NCI-H1048 (cell line): ENCODE measurements at regions not wholly inside any gene's neighbourhood (a gene's known extent, or its start where the extent isn't known, plus 50 kb on each side); places are given as distances from the start of the nearest gene placed in this dataset.
"Not testable (repeated sequence)": the region's sequence is repeated elsewhere in the genome, so short reads cannot be mapped to it uniquely, and the experiment has no call there.

Experiments
- DNase-seq: peaks from one replicate; lab custom pipeline; 2025; lab: John Stamatoyannopoulos, UW

DNA sequence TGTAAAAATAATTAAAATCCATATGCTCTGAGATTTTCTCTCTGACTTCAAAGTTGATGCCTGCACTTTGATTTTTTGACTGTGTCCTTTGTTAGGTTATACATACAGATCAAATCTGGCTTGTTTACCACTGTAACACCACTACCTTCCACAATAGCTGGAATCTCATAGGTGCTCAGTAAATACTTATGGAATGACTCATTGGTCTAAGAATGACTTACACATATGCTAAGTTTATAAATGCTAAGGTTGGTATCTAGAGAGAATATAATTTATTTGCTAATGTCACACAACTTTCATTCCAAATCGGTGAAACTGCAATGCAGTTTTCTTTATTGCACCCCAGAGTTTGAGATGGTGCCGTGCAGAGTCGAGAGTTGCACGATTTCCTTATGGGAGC, 578.5 kb downstream of the SH2D4B start:
- no peak for DNase-seq

DNA sequence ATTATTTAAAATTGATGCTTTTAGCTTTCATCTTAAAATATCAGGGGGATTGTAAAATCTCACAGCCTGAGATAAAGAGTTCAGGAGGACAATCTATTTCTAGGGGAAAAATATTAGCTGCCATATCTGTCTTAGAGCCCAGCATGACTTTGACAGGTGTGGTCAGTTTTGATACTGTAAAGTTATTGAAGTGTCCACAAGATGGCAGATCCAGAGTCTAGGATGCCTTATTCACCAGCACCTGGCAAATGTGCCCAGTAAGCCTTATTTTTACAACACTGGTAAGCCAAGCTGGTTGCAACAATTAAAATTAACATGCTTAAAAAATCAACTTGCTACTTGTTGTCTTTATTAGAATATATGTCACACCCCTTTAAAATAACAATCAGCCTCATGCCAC, 579.3 kb downstream of the SH2D4B start:
- DNase-seq: no peak

DNA sequence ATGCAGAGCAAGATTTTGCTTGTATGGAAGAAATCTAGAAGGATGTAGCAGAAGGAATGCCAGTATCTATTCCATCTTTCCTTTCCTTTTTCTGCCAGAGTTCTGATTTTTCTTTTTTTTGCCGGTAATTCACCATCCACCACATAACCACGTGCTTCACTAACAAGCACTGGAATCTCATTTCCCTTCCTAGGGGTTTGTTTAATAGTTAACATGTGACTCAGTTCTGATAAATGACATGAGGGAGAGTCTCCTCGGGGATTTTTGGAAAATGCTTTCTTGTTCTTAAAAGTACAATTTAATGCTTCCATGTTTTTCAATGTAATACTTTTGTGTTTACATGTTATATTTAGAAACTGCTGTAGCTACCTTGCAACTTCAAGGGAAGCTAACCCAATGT, 590.2 kb downstream of the SH2D4B start:
- no peak for DNase-seq

DNA sequence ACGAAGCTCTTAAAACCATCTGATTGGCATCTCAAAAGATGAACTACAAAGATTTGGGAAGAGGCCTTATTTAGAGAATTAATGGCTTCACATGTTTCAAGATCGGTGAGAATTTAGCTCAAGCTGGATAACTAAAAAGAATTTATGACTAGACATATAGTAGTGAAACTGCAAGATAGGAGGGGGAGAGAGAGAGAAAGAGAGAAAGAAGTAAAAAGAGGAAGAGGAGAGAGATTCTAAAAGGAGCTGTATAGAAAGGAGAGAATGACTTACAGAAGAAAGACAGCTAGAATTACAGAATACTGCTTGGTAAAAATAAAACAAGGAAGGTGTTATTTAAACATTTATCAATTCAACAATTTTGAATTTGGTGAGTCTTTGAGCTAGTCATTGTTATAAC, 592.3 kb downstream of the SH2D4B start:
- no peak for DNase-seq

DNA sequence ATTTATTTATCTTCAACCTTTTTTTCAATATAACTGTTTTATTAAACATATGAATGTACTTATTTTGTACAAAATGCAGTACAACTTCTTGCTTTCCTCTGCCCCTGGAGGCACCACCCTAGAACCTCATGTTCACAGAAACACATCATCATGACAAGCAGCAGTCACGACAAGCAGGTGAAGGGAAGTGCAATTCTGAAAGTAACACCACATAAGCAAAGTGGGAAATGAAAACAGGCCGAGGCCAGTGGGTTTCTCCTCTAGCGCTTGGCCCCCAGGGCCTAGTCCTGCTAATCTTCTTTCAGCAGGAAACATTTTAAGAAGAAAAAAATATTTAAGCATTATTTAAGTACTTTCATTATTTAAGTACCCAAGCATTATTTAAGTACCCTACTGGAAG, 598.1 kb downstream of the SH2D4B start:
- DNase-seq: no peak

DNA sequence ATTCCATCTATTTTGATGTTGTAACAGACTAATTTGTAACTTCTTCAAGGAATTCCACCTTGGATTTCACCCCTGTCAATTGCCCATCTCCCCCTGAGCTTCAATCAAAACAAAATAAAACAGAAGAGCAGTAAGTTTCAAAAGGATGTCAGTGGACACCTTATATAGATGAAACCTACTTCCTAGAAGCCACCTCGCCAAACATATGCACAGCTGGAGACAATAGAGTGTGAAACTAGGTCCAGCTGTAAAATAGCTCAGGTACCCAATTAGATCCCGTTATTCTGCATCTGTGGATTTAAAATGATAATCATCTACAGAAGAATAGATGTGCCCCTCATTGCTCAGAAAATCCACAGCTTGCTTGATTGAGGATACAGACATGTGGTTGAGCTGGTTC, 598.6 kb downstream of the SH2D4B start:
- no peak for DNase-seq

DNA sequence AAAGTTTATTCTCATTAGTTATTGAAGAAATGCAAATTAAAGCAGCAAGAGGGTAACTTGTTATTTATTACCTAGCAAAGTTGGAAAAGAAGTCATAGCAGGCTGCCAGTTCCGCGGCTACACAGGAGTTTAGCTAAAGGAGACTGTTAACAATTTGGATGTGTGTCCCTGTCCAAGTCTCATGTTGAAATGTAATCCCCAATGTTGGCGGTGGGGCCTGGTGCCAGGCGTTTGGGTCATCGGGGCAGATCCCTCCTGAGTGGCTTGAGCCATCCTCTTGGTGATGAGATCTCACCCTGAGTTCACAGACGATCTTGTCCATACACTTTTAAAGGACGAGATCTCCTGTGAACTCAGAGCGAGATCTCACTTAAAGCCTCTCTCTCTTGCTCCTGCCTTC, 608.3 kb downstream of the SH2D4B start:
- no peak for DNase-seq

DNA sequence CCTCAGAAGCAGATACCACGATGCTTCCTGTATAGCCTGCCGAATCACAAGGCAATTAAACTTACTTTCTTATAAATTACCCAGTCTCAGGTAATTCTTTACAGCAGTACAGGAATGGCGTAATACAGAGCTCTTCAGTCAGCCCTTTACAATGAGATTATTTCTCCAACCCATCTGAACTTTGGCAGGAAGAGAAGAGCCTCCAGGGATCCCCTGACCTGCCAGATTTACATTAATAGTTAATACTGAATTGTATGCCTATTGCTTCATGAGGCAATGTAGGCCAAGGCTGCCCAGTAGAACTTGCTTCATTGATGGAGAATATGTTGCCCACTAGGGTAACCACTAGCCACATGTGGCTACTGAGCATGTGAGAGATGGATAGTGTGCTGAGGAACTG, 608.7 kb downstream of the SH2D4B start:
- no peak for DNase-seq

DNA sequence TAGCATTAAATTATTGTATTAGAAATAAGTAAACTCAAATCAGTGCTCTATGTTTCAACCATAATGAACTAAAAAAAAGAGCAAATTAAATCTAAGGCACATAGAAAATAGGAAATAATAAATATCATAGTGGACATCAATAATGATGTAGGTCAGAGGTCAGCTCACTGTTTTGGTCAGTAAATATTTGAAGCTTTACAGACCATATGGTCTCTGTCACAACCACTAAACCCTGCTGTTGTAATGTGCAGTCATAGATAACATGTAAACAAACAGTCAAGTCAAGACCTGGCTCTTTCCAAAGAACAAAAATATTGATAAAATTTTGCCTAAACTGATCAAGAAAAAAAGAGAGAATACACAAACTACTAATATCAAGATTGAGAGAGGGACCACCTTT, 615.0 kb downstream of the SH2D4B start:
- no peak for DNase-seq

DNA sequence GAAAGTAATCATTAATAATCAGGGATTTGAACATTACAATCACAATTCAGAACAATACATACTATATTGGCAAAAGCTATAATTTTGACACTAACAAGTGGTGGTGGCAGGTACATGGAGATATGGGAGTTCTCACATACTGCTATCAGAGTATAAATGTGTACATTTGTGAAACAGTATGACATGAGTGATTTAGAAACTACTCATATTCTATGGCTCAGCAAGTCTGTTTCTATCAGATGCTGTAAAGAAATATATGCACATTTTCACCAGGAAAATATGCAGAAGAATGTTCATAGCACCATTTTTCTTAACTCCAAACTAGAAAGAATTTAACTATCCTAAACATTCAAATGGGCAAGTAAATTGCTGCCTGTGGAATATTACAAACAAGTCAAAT, 620.0 kb downstream of the SH2D4B start:
- DNase-seq: no peak

DNA sequence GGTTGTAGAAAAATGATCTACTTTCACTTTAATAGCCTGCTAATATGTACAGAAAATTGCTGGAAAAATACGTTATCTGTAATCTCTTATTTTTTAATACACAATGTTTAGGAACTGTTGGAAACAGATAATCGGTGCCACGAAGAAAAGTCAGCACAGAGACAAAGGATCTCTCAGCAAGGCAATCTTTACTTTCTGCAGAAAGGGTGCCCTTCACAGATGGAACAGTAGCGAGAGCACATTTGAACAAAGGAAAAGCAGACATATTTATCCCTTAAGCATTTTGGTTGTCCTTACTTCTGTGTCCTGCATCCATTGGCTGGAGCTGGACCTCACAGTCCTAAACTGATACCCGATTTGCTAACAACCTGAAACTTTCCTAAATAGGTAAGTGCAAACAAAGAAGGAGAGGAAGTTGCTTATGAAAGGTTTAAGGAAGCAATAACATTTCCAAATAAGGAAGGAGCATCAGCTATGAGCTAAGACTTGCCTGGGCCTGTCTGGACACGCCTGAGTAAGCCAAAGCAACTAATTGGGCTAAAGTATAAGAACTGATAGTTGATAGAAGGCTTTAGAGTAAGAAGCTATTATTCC, 640.0 kb downstream of the SH2D4B start:
- DNase-seq: no peak

DNA sequence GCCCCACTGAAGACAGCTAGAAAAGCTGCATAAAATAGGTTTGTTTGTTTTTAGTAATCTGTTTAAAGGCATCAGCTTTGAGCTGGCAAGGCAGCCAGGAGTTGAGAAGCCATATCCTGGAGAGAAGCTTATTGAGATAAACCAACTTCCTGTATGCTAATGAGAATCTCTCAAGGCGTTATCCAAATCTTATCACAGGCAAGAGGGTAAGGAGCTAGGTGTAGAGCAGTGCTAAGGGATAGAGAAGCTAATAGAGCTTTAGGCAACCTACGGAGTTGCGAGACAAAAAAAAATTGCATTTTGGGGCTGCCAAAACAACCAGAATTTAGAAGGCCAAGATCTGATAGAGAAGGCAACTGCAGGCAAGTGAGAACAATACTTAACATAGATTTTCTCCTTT, 641.6 kb downstream of the SH2D4B start:
- no peak for DNase-seq

DNA sequence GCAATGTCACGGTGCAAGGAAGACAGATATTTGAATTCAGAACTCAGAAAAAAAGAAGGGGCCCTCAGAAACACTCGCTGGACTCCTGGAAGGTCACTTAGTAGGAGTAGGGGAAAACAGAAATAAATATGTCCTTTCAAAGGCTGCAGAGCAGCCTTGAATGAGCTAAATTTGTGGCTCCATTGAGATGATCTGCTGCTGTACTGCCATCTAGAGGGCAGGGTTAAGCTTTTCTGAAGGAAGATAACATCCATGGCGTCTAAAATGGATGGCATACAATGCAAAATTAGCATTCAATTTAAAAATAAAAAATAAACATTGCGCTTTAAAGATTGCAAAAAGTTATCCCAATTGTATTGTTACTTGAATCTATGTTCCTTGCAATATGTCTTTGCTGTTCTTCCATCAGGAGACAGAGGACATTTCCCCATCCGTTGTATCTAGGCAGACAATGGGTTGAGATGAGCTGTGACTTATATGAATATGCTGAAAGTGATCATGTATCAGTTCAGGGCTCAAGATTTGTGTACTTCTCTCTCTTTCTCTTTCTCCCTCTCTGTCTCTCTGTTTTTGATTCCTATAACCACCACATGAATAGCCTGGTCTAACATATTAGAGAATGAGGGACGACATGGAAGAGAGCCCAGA, 642.2 kb downstream of the SH2D4B start:
- no peak for DNase-seq

DNA sequence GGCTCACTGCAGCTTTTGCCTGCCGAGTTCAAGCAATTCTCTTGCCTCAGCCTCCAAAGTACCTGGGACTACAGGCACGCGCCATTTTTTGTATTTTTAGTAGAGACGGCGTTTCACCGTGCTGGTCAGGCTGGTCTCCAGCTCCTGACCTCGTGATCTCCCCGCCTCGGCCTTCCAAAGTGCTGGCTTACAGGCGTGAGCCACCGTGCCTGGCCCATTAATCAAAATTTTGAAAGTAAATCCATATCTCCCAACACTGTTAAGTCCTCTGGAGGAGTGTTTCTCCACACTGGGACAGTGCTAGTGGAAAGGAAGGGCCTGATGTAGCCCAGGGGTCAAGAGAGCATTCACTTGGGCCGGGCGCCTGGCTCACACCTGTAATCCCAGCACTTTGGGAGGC, 644.6 kb downstream of the SH2D4B start:
- DNase-seq: no peak

DNA sequence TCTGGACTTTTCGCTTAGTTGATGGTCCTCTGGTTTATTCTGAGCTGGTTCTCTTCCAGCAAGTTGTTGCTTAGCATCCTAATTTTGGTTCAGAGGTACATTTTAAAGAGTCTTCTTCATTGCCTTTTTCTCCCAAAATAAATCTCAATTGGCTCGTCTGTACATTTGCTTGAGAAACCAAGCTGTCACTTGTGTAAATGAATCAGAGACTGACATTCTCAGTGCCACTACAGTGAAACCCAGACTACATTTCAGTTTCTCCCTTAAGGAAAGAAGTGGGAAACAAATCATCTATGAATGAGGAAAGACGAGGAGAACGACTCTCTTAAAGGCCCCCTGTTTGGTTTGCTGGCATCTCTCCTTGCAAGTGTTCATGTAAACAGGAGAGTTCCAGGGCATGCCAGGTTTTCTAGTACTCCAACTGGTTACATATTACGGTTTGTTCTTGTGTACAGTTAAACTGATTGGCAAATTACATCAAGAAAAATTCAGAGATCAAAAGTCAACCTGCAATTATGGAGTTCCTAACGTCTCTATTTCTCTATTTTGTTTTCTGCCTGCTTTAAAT, 654.6 kb downstream of the SH2D4B start:
- no peak for DNase-seq

DNA sequence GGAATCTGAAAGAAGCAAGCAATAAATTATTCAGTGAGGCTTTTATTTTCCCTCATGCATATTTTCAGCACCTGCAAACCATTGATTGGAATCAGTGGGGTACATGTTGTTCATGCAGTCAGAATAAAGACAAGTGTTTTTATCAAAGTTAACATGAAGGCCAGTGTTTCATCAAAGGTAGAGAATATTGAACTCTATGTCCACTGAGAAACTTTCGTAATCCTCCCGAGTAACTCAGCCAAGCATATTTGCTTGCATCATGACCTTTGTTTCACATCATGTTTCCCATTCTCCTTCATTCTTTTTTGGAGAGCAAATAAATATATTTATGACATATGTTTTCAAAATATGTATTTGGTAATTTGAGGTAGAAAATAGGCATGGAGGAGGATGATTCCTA, 663.1 kb downstream of the SH2D4B start:
- no peak for DNase-seq

DNA sequence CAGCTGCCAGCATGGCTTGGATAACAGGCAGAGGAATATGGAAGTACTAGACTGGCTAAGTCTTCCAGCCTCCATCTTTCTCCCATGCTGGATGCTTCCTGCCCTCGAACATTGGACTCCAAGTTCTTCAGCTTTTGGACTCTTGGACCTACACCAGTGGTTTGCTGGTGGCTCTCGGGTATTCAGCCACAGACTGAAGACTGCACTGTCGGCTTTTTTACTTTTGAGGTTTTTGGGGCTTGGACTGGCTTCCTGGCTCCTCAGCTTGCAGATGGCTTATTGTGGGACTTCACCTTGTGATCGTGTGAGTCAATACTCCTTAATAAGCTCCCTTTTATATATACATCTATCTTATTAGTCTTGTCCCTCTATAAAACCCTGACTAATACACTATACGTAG, 667.6 kb upstream of the NRG3 start:
- not testable (repeated sequence) for DNase-seq

DNA sequence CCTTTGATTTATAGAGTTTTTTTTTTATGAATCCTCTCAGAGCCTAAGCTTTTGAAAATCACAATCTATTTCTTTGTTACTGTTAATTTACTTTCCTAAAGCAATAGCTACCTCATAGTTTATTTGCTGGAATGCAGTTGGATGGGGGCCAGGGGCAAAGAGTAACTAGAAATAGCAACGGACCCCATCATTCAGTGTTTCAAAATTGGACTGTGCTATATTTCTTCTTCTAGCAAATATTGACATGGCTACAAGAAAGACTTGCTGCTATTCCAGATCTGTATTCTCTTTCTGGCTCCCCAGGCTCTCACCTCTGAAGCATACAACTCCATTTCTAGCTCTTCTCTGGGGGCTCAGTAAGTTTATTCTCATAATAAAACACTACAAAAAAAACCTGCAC, 661.6 kb upstream of the NRG3 start:
- DNase-seq: no peak

DNA sequence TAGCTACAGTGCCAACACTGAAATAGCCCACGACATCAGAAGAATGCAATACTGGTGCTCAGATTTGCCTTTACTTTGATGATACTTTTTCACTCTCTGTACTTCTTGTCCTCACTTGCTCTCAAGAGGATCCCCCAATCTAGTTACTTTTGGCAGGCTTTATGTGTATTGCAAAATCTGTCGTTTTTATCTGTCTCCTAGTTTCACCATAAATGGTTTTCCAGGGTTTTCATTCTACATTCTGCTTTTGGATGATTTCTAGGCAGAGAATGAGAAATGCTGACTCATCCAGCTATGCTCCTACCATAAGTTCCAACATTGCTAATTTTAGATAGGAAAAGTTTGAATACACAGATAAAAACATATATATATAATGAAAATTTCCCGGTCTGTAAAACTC, 659.5 kb upstream of the NRG3 start:
- DNase-seq: no peak

DNA sequence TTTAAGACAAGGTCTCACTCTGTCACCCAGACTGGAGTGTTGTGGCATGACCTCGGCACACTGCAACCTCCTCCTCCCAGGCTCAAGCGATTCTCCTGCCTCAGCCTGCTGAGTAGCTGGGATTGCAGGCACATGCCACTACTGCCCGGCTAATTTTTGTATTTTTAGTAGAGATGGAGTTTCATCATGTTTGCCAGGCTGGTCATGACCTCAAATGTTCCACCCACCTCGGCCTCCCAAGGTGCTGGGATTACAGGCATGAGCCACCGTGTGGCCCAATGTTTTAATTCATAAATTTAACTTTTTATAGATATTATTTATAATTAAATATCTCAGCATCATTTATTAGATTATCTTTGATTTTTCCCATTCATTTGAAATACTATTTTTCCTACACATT, 658.0 kb upstream of the NRG3 start:
- no peak for DNase-seq

DNA sequence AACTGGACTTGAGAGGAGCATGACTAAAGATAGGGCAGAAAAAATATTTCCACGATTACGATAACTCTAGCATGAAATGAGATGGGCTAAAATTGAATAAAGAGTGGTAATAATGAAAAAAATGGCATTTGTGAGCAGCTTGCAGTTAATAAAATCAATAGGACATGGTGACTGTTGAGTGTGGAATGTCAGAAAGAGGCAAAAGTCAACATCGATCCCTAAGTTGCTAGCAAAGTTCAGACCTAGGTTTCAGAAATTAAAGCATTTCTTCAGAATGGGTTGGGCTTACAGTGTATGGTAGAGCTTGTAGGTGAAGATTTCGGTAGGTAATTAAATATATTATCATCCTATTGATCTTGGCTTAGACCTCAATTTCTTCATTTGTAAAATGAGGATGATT, 656.7 kb upstream of the NRG3 start:
- no peak for DNase-seq

DNA sequence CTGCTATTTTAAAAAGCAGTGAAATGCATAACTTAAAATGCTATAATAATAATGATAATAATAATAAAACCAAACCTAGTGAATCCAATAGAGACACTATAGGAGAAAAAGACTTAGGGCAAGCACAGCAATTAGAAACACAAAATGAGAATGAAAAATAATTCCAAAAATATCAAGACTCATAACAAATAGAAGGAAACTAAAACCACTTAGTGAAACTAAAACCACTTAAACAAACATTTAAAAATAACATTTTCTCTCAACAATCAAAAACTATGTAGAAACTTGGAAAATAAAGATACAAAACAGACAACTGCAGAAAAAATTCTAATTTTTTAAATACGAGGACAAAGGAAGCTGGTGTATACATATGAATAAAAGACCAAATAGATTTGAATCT, 655.2 kb upstream of the NRG3 start:
- DNase-seq: no peak

DNA sequence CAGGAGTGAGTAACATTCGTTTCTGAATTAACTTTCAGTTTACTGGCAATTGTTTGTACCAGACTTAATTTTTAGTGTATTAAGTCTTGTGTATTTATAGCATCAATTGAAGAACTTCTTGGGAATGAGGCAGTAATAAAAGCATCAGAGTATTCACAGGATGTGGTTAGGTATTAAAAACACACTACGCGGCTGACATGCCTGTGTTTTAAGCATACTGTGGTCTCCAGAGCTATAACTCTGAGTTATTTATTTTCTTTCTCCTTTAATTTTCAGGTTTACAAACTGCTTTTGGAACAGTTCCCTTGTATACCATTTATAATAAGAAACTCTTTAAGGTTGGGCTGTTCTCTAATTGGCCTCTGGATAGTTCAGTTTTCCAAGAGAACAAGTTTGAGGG, 626.1 kb upstream of the NRG3 start:
- DNase-seq: no peak

DNA sequence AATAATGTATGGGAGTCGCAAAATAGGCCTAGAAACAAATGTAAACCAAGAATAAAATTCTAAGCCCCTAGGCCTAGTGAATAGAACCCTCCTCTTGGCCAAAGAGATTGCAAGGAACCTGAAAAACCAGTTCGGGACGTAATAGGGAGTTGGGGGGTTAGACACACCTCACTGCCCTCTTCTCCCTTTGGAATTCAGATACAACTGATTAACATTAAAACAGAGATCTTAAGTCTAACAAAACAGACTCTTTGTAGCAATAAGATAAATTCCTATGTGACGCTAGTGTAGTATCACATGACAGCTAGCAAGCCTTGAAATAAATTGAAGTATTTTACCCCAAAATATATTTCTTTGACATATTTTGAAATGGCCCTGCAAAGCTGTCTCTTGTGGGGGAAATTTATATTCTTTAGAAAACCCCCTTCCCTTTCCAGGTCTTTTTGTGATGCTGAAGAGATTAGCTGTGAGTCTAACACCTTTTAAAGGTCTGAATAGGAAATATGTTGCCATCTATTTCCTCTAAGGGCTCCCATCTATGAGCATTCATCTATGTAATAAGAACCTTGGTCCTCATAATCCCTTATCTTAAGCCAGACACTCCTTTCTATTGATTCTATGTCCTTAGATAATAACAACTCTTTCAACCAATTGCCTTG, 623.4 kb upstream of the NRG3 start:
- DNase-seq: peak; percentile 2
